IMR-90 (cell line): ENCODE measurements at regions not wholly inside any gene's neighbourhood (a gene's known extent, or its start where the extent isn't known, plus 50 kb on each side); places are given as distances from the start of the nearest gene placed in this dataset.

Source experiments
- ATAC-seq: fragments of 200-7000 bp; cut with Tn5 transposase; 2 replicates; pipeline ENCODE4 v1.9.1; 2020; ENCODE audit warnings: low read depth, mild to moderate bottlenecking, moderate library complexity
- BruUV-seq: library from RNA; stranded (reverse); fragments of 400-500 nt; replicated peaks from 2 replicates; lab custom pipeline; 2021; lab: Mats Ljungman, UMichigan
- CTCF ChIA-PET: fragments of 300-600 bp; formaldehyde crosslinking; extraction: SDS; loops from one replicate; lab custom pipeline; 2021; ENCODE audit warnings: antibody characterized with exemption; lab: Yijun Ruan, JAX
- POLR2A ChIA-PET: fragments of 300-600 bp; sonication (Branson Sonifier 250); formaldehyde crosslinking; loops from one replicate; lab custom pipeline; 2022; ENCODE audit warnings: antibody characterized with exemption; ENCODE audit not compliant: unreplicated experiment; lab: Charles Lee
- DNase-seq: peaks from one replicate; pipeline ENCODE4 v3.0.0; 2013
- H2AFZ ChIP-seq: replicated peaks from 2 replicates; pipeline ENCODE3; 2013; ENCODE audit warnings: low read length, mild to moderate bottlenecking; ENCODE audit not compliant: poor library complexity
- H2AK5ac ChIP-seq: 2 replicates; pipeline ENCODE4 v1.6.1; 2013; ENCODE audit warnings: low read depth, low read length, inconsistent platforms
- H2AK9ac ChIP-seq: replicated peaks from 2 replicates; pipeline ENCODE3; 2013; ENCODE audit warnings: mild to moderate bottlenecking, low read depth, low read length, moderate library complexity; ENCODE audit not compliant: poor library complexity
- H2BK120ac ChIP-seq: 2 replicates; pipeline ENCODE4 v1.6.1; 2013; ENCODE audit warnings: low read depth, low read length, inconsistent platforms
- H2BK15ac ChIP-seq: 3 replicates; pipeline ENCODE4 v1.6.1; 2013; ENCODE audit warnings: low read depth, low read length, inconsistent platforms
- H2BK20ac ChIP-seq: 2 replicates; pipeline ENCODE4 v1.6.1; 2013; ENCODE audit warnings: low read depth, mild to moderate bottlenecking, inconsistent platforms, low read length, moderate library complexity
- H2BK5ac ChIP-seq: 2 replicates; pipeline ENCODE4 v1.6.1; 2013; ENCODE audit warnings: mild to moderate bottlenecking, low read depth, low read length, inconsistent platforms; ENCODE audit not compliant: poor library complexity, severe bottlenecking
- H3K14ac ChIP-seq: replicated peaks from 2 replicates; pipeline ENCODE4 v1.6.1; 2013; ENCODE audit warnings: low read depth, low read length, inconsistent platforms
- H3K18ac ChIP-seq: 2 replicates; pipeline ENCODE4 v1.6.1; 2013; ENCODE audit warnings: low read depth, low read length, control low read depth
- H3K23ac ChIP-seq: 2 replicates; pipeline ENCODE4 v1.6.1; 2013; ENCODE audit warnings: low read depth, low read length, inconsistent platforms
- H3K27ac ChIP-seq: 2 replicates; pipeline ENCODE4 v1.5.1; 2013; ENCODE audit warnings: mild to moderate bottlenecking, control low read depth, low read length; ENCODE audit not compliant: insufficient read depth
- H3K27me3 ChIP-seq: 2 replicates; pipeline ENCODE4 v1.6.1; 2013; ENCODE audit warnings: low read length; ENCODE audit not compliant: control insufficient read depth, insufficient read depth
- H3K36me3 ChIP-seq: 2 replicates; pipeline ENCODE4 v1.6.1; 2013; ENCODE audit warnings: low read length, mixed read lengths; ENCODE audit not compliant: control insufficient read depth, insufficient read depth
- H3K4ac ChIP-seq: 2 replicates; pipeline ENCODE4 v1.6.1; 2013; ENCODE audit warnings: low read depth, low read length, inconsistent platforms
- H3K4me1 ChIP-seq: 2 replicates; pipeline ENCODE4 v1.6.1; 2013; ENCODE audit warnings: low read length, mixed read lengths; ENCODE audit not compliant: control insufficient read depth, insufficient read depth
- H3K4me2 ChIP-seq: 2 replicates; pipeline ENCODE4 v1.6.1; 2013; ENCODE audit warnings: low read depth, mild to moderate bottlenecking, control low read depth, low read length, moderate library complexity
- H3K4me3 ChIP-seq: 2 replicates; pipeline ENCODE4 v1.5.1; 2013; ENCODE audit warnings: low read depth, mild to moderate bottlenecking, control low read depth, low read length, moderate library complexity; ENCODE audit not compliant: insufficient read depth
- H3K56ac ChIP-seq: 2 replicates; pipeline ENCODE4 v1.6.1; 2013; ENCODE audit warnings: low read length, inconsistent platforms; ENCODE audit not compliant: insufficient read depth; ENCODE audit errors: extremely low read depth
- H3K79me1 ChIP-seq, 2 experiments: 2 replicates each; pipeline ENCODE4 v1.6.1; 2013; ENCODE audit warnings: low read length in 2 of 2, inconsistent platforms in 1 of 2, low read depth in 1 of 2
- H3K9ac ChIP-seq: 2 replicates; pipeline ENCODE4 v1.6.1; 2013; ENCODE audit warnings: low read depth, low read length, control low read depth
- H3K9me1 ChIP-seq: 2 replicates; pipeline ENCODE4 v1.6.1; 2013; ENCODE audit warnings: low read length, inconsistent platforms; ENCODE audit not compliant: insufficient read depth
- H3K9me3 ChIP-seq: 2 replicates; pipeline ENCODE4 v1.6.1; 2013; ENCODE audit warnings: low read length; ENCODE audit not compliant: control insufficient read depth, insufficient read depth
- H4K20me1 ChIP-seq: 2 replicates; pipeline ENCODE4 v1.6.1; 2013; ENCODE audit warnings: low read length, inconsistent platforms; ENCODE audit not compliant: insufficient read depth
- H4K5ac ChIP-seq: 2 replicates; pipeline ENCODE4 v1.6.1; 2013; ENCODE audit warnings: mild to moderate bottlenecking, low read depth, low read length, control low read depth
- H4K8ac ChIP-seq, 2 experiments: 2 replicates each; pipeline ENCODE4 v1.6.1; 2013; ENCODE audit warnings: low read depth in 2 of 2, low read length in 2 of 2, control low read depth in 1 of 2, inconsistent platforms in 1 of 2
- H4K91ac ChIP-seq: 2 replicates; pipeline ENCODE4 v1.6.1; 2013; ENCODE audit warnings: low read depth, low read length, inconsistent platforms; ENCODE audit not compliant: insufficient read depth
- BHLHE40 ChIP-seq: fragments of 150-350 bp; IDR thresholded peaks from 2 replicates; pipeline ENCODE4 v1.6.1; 2016; ENCODE audit warnings: mild to moderate bottlenecking, low read depth, low read length
- CEBPB ChIP-seq: IDR thresholded peaks from 2 replicates; pipeline ENCODE4 v1.6.1; 2012; ENCODE audit warnings: low read depth, low read length, improper control_type of control experiment
- CHD1 ChIP-seq: IDR thresholded peaks from 2 replicates; pipeline ENCODE4 v1.6.1; 2012; ENCODE audit warnings: low read depth, low read length, improper control_type of control experiment
- CTCF ChIP-seq: conservative IDR thresholded peaks from 2 replicates; pipeline ENCODE4 v1.5.1; 2012; ENCODE audit warnings: mild to moderate bottlenecking, low read depth, low read length, improper control_type of control experiment
- ELK1 ChIP-seq: fragments of 150-350 bp; IDR thresholded peaks from 2 replicates; pipeline ENCODE4 v1.6.1; 2016; ENCODE audit warnings: low read depth, mild to moderate bottlenecking, low read length, moderate library complexity, borderline replicate concordance
- FOS ChIP-seq: fragments of 150-350 bp; IDR thresholded peaks from 2 replicates; pipeline ENCODE4 v1.6.1; 2016; ENCODE audit warnings: low read depth, low read length
- MAFK ChIP-seq: IDR thresholded peaks from 2 replicates; pipeline ENCODE4 v1.6.1; 2012; ENCODE audit warnings: low read depth, low read length, improper control_type of control experiment
- MAZ ChIP-seq: IDR thresholded peaks from 2 replicates; pipeline ENCODE4 v1.6.1; 2012; ENCODE audit warnings: low read depth, mild to moderate bottlenecking, low read length, improper control_type of control experiment, moderate library complexity, borderline replicate concordance
- MXI1 ChIP-seq: IDR thresholded peaks from 2 replicates; pipeline ENCODE4 v1.6.1; 2012; ENCODE audit warnings: low read depth, mild to moderate bottlenecking, low read length, moderate library complexity, borderline replicate concordance
- NFE2L2 ChIP-seq: fragments of 150-350 bp; IDR thresholded peaks from 2 replicates; pipeline ENCODE4 v1.6.1; 2016; ENCODE audit warnings: low read depth, mild to moderate bottlenecking, low read length
- POLR2A ChIP-seq: IDR thresholded peaks from 2 replicates; pipeline ENCODE4 v1.6.1; 2012; ENCODE audit warnings: mild to moderate bottlenecking, low read depth, low read length
- RAD21 ChIP-seq: IDR thresholded peaks from 2 replicates; pipeline ENCODE4 v1.6.1; 2012; ENCODE audit warnings: low read length, improper control_type of control experiment
- RCOR1 ChIP-seq: IDR thresholded peaks from 2 replicates; pipeline ENCODE4 v1.6.1; 2012; ENCODE audit warnings: mild to moderate bottlenecking, low read length, improper control_type of control experiment; ENCODE audit not compliant: insufficient replicate concordance
- RFX5 ChIP-seq: IDR thresholded peaks from 2 replicates; pipeline ENCODE4 v1.8.0; 2012; ENCODE audit warnings: low read depth, mild to moderate bottlenecking, low read length, moderate library complexity
- SMC3 ChIP-seq: fragments of 150-350 bp; IDR thresholded peaks from 2 replicates; pipeline ENCODE4 v1.6.1; 2016; ENCODE audit warnings: low read depth, mild to moderate bottlenecking, antibody characterized with exemption, low read length, moderate library complexity
- USF2 ChIP-seq: fragments of 150-350 bp; IDR thresholded peaks from 2 replicates; pipeline ENCODE4 v1.6.1; 2017; ENCODE audit warnings: mild to moderate bottlenecking, antibody characterized with exemption, low read length, low read depth
- WGBS, 2 experiments: methylation state at CpG; one replicate each; pipeline versions ENCODE4 v1.1.5 to v1.1.7; 2013; ENCODE audit warnings: missing lambda C conversion rate in 2 of 2; ENCODE audit not compliant: insufficient read length in 1 of 2; ENCODE audit errors: extremely low coverage in 2 of 2; 5-methylcytosine and 5-hydroxymethylcytosine counted together
- dilution Hi-C: fragments of 300-500 bp; cut with HindIII; formaldehyde crosslinking; loops from one replicate; pipeline ENCODE4 v1.14.3; 2018; ENCODE audit warnings: low sequenced_read_pairs; ENCODE audit not compliant: unreplicated experiment
- in situ Hi-C: fragments of 300-500 bp; cut with MboI; formaldehyde crosslinking; loops from 3 replicates; pipeline ENCODE4 v1.14.3; 2019; ENCODE audit warnings: low sequenced_read_pairs, inconsistent platforms, mixed read lengths
- intact Hi-C: fragments of 100-400 bp; cut with micrococcal nuclease; formaldehyde crosslinking; loops from 2 replicates; pipeline ENCODE4 v1.10.0; 2022

- DNase-seq: no peak
- H3K4ac ChIP-seq: no peak overlapping the region
- H3K79me1 ChIP-seq: no peaks in the 10 kb centered on the region
- no peaks in the 10 kb centered on the region for H3K9me1 ChIP-seq
- no peak overlapping the region for H3K18ac ChIP-seq
- CTCF ChIA-PET: interaction anchor here (0.7 to 1.5 kb wide), 2 partner anchors 11 to 14 kb away, joined by 3 read pairs; no protein-coding TSS in a partner anchor
- H3K27me3 ChIP-seq: peaks cover 3% of the 10 kb centered on the region
- H4K91ac ChIP-seq: no peak overlapping the region
- no peak overlapping the region for H2AFZ ChIP-seq
- no peak for ATAC-seq
- WGBS, 2 experiments: no CpG with 5 or more reads among the region's 1 CpG
- no peak overlapping the region for H3K9ac ChIP-seq
- no peak overlapping the region for H3K23ac ChIP-seq
- no peaks in the 10 kb centered on the region for H3K9me3 ChIP-seq
- H2BK20ac ChIP-seq: no peak overlapping the region
- no peak overlapping the region for H2BK15ac ChIP-seq
- H2BK5ac ChIP-seq: no peak overlapping the region
- dilution Hi-C loops: no loop called here
- H3K4me2 ChIP-seq: no peak overlapping the region
- POLR2A ChIA-PET: no interaction called here
- H3K4me1 ChIP-seq: no peaks in the 10 kb centered on the region
- H3K27ac ChIP-seq: no peak overlapping the region
- no peak overlapping the region for H2BK120ac ChIP-seq
- no peak overlapping the region for H4K5ac ChIP-seq
- no peak overlapping the region for H4K8ac ChIP-seq
- H2AK5ac ChIP-seq: no peak overlapping the region
- no peak overlapping the region for H3K56ac ChIP-seq
- TF ChIP-seq MXI1: no peak
- TF ChIP-seq USF2: no peak
- TF ChIP-seq NFE2L2: no peak
- no peak for TF ChIP-seq SMC3
- no peak for TF ChIP-seq MAZ
- TF ChIP-seq BHLHE40: no peak
- TF ChIP-seq CEBPB: no peak
- TF ChIP-seq RAD21: no peak
- TF ChIP-seq RCOR1: no peak
- no peak for TF ChIP-seq POLR2A
- TF ChIP-seq MAFK: no peak
- TF ChIP-seq CHD1: no peak
- TF ChIP-seq FOS: no peak
- no peak for TF ChIP-seq CTCF
- no peak for TF ChIP-seq RFX5
- TF ChIP-seq ELK1: no peak
- H4K20me1 ChIP-seq: no peaks in the 10 kb centered on the region
- no peak overlapping the region for H2AK9ac ChIP-seq
- H3K14ac ChIP-seq: no peak overlapping the region
- H3K4me3 ChIP-seq: no peak overlapping the region
- no TSS peak for BruUV-seq
- intact Hi-C loops: no loop called here
- no peaks in the 10 kb centered on the region for H3K36me3 ChIP-seq
- in situ Hi-C loops: no loop called here
Observed at GRCh38 chr14:53606203-53606602, 350.4 kb downstream of the BMP4 start.
